ENCODE measurements at regions not wholly inside any gene's neighbourhood (a gene's known extent, or its start where the extent isn't known, plus 50 kb on each side); places are given as distances from the start of the nearest gene placed in this dataset.

DNA sequence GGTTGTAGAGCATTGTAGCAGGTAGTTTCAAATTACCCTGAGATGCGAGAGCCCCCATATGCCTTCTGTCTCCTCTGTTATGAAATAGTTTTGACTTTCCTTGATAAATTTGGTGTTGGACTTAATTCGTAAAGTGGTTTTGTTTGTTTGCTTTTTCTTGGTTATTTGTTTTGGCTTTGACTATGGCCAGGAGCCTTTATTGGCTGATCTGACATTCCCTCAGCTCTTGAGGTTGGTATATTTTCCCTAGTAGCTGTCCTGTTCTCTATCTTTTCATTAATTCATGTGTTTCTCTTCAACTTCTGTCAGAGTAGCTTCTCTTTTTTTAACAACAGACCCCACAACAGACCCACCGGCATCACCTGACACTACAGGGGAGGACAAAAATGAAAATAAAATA, 457.4 kb upstream of the MANEA start:
- intact Hi-C loops (cut with micrococcal nuclease): no loop called here
- no peaks in the 10 kb centered on the region for H3K36me3 ChIP-seq (ENCODE audit: control insufficient read depth in 1 of 2, insufficient read depth in 2 of 2, low read length in 2 of 2)
- DNase-seq (ENCODE audit: low read depth, low spot score): no peak
- H3K9me3 ChIP-seq (ENCODE audit: control insufficient read depth in 1 of 2, insufficient read depth in 1 of 2, low read depth in 1 of 2, low read length in 2 of 2): 0 out of 4 replicates have a peak, but pooled peaks cover 0 to 3% of the 10 kb centered on the region in 2 experiments
- ATAC-seq: no peak
- no peak overlapping the region for H3K9ac ChIP-seq (ENCODE audit: low read length)
- H3K9me2 ChIP-seq (ENCODE audit: insufficient read depth): no peaks in the 10 kb centered on the region
- TF ChIP-seq MAX (IDR thresholded peaks at IDR 0.05) (no peak), CEBPB (IDR thresholded peaks at IDR 0.05; ENCODE audit: low read depth) (no peak), TCF7L2 (IDR thresholded peaks at IDR 0.05; ENCODE audit: borderline replicate concordance, extremely low read depth, insufficient read depth, insufficient read length) (no peak), ELF1 (IDR thresholded peaks at IDR 0.05; ENCODE audit: borderline replicate concordance, low read depth) (no peak)
- ChIA-PET CTCF (no interaction called here), POLR2A (no interaction called here), RAD21 (ENCODE audit: low non-redundant PET in 1 of 2, low total read pairs in 2 of 2, uncharacterized antibody in 2 of 2, unreplicated experiment in 2 of 2) (no interaction called here)
- no peak overlapping the region for H3K4me3 ChIP-seq (replicated peaks in 1 of 2; ENCODE audit: low read depth in 1 of 2, low read length in 2 of 2)
- peaks cover 0 to 5% of the 10 kb centered on the region in 2 experiments; a peak in 2 of 4 replicates for H3K4me1 ChIP-seq (ENCODE audit: control insufficient read depth in 1 of 2, insufficient read depth in 2 of 2, low read length in 2 of 2)
- H3K4me2 ChIP-seq (ENCODE audit: low read length): no peak overlapping the region
- no peak overlapping the region for H2AFZ ChIP-seq (ENCODE audit: low read depth, low read length, poor library complexity, severe bottlenecking)
- no peaks in the 10 kb centered on the region for H3K27me3 ChIP-seq (ENCODE audit: insufficient read depth, low read length)
- no TSS peak for BruUV-seq (replicated peaks)
- H4K20me1 ChIP-seq (ENCODE audit: insufficient read depth): no peaks in the 10 kb centered on the region
- no peak overlapping the region for H3K27ac ChIP-seq (ENCODE audit: low read depth, low read length)
- no peaks in the 10 kb centered on the region for H3K79me2 ChIP-seq (ENCODE audit: insufficient read depth, low read length)

DNA sequence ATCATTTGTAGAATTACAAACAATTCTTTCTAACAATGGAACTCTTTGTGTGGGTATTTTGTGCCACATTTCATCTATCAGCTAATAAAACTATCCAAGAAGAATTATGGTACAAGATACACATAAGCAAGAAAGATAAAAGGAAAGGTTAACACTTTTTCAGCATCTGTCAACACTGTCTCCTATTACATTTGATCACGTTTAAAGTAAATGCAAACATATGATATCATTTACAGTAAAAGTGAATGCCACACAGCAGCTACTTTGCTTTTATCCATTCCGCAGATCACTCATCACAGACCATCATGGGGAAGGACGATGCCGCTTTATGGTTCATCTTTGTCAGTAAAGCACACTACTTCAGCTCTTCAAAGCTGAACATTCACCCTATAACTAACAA, 456.4 kb upstream of the MANEA start:
- CTCF ChIA-PET: no interaction called here
- H3K4me1 ChIP-seq (ENCODE audit: control insufficient read depth in 1 of 2, insufficient read depth in 2 of 2, low read length in 2 of 2): peaks cover 0 to 5% of the 10 kb centered on the region in 2 experiments; a peak in 2 of 4 replicates
- POLR2A ChIA-PET: no interaction called here
- DNase-seq (ENCODE audit: low read depth, low spot score) (no peak), ATAC-seq (no peak)
- H3K9ac ChIP-seq (ENCODE audit: low read length): no peak overlapping the region
- no peaks in the 10 kb centered on the region for H3K79me2 ChIP-seq (ENCODE audit: insufficient read depth, low read length)
- H3K9me2 ChIP-seq (ENCODE audit: insufficient read depth): no peaks in the 10 kb centered on the region
- 0 out of 4 replicates have a peak, but pooled peaks cover 0 to 3% of the 10 kb centered on the region in 2 experiments for H3K9me3 ChIP-seq (ENCODE audit: control insufficient read depth in 1 of 2, insufficient read depth in 1 of 2, low read depth in 1 of 2, low read length in 2 of 2)
- no peaks in the 10 kb centered on the region for H3K27me3 ChIP-seq (ENCODE audit: insufficient read depth, low read length)
- H3K4me3 ChIP-seq (replicated peaks in 1 of 2; ENCODE audit: low read depth in 1 of 2, low read length in 2 of 2): no peak overlapping the region
- no peak overlapping the region for H3K27ac ChIP-seq (ENCODE audit: low read depth, low read length)
- H3K4me2 ChIP-seq (ENCODE audit: low read length): no peak overlapping the region
- intact Hi-C loops (cut with micrococcal nuclease): no loop called here
- no peaks in the 10 kb centered on the region for H4K20me1 ChIP-seq (ENCODE audit: insufficient read depth)
- BruUV-seq (replicated peaks): no TSS peak
- no peaks in the 10 kb centered on the region for H3K36me3 ChIP-seq (ENCODE audit: control insufficient read depth in 1 of 2, insufficient read depth in 2 of 2, low read length in 2 of 2)
- no peak overlapping the region for H2AFZ ChIP-seq (ENCODE audit: low read depth, low read length, poor library complexity, severe bottlenecking)
- RAD21 ChIA-PET (ENCODE audit: low non-redundant PET in 1 of 2, low total read pairs in 2 of 2, uncharacterized antibody in 2 of 2, unreplicated experiment in 2 of 2): no interaction called here
- TF ChIP-seq, protein P1, sequence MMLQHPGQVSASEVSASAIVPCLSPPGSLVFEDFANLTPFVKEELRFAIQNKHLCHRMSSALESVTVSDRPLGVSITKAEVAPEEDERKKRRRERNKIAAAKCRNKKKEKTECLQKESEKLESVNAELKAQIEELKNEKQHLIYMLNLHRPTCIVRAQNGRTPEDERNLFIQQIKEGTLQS (IDR thresholded peaks at IDR 0.05): no peak
- no peak for TF ChIP-seq ZFX (IDR thresholded peaks at IDR 0.05)
- TF ChIP-seq CBX3 (IDR thresholded peaks at IDR 0.05; ENCODE audit: low read depth): no peak
- no peak for TF ChIP-seq POLR2AphosphoS5 (IDR thresholded peaks at IDR 0.05; ENCODE audit: low read depth, low read length)
- TF ChIP-seq, protein P2, sequence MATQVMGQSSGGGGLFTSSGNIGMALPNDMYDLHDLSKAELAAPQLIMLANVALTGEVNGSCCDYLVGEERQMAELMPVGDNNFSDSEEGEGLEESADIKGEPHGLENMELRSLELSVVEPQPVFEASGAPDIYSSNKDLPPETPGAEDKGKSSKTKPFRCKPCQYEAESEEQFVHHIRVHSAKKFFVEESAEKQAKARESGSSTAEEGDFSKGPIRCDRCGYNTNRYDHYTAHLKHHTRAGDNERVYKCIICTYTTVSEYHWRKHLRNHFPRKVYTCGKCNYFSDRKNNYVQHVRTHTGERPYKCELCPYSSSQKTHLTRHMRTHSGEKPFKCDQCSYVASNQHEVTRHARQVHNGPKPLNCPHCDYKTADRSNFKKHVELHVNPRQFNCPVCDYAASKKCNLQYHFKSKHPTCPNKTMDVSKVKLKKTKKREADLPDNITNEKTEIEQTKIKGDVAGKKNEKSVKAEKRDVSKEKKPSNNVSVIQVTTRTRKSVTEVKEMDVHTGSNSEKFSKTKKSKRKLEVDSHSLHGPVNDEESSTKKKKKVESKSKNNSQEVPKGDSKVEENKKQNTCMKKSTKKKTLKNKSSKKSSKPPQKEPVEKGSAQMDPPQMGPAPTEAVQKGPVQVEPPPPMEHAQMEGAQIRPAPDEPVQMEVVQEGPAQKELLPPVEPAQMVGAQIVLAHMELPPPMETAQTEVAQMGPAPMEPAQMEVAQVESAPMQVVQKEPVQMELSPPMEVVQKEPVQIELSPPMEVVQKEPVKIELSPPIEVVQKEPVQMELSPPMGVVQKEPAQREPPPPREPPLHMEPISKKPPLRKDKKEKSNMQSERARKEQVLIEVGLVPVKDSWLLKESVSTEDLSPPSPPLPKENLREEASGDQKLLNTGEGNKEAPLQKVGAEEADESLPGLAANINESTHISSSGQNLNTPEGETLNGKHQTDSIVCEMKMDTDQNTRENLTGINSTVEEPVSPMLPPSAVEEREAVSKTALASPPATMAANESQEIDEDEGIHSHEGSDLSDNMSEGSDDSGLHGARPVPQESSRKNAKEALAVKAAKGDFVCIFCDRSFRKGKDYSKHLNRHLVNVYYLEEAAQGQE (IDR thresholded peaks at IDR 0.05; ENCODE audit: low read depth): no peak
- no peak for TF ChIP-seq FOSL1 (IDR thresholded peaks at IDR 0.05; ENCODE audit: low read depth)
- no peak for TF ChIP-seq SIN3A (IDR thresholded peaks at IDR 0.05; ENCODE audit: low read depth)
- TF ChIP-seq RAD21 (IDR thresholded peaks at IDR 0.05; ENCODE audit: low read depth): no peak
- TF ChIP-seq SRF (IDR thresholded peaks at IDR 0.05; ENCODE audit: low read depth): no peak
- TF ChIP-seq TCF7L2 (IDR thresholded peaks at IDR 0.05; ENCODE audit: borderline replicate concordance, extremely low read depth, insufficient read depth, insufficient read length): no peak
- TF ChIP-seq ZNF274 (IDR thresholded peaks at IDR 0.05; ENCODE audit: low read depth, low read length): no peak
- TF ChIP-seq ZBTB33 (IDR thresholded peaks at IDR 0.05; ENCODE audit: extremely low read depth, insufficient replicate concordance, low read length): no peak
- TF ChIP-seq POLR2A (IDR thresholded peaks at IDR 0.05; ENCODE audit: borderline replicate concordance, extremely low read depth, insufficient read depth, insufficient read length): no peak
- TF ChIP-seq EZH2phosphoT487 (IDR thresholded peaks at IDR 0.05; ENCODE audit: borderline replicate concordance): no peak
